ENCODE measurements at regions not wholly inside any gene's neighbourhood (a gene's known extent, or its start where the extent isn't known, plus 50 kb on each side); places are given as distances from the start of the nearest gene placed in this dataset.

GRCh38 chr3:152938974-152939636, 104.2 kb downstream of the P2RY1 start:
- intact Hi-C loops (cut with micrococcal nuclease): no loop called here
- Histone ChIP-seq H3K27ac (replicated peaks) (no peak overlapping the region), H3K27me3 (ENCODE audit: low read depth) (no peaks in the 10 kb centered on the region), H3K4me3 (no peak overlapping the region), H3K9me3 (replicated peaks) (no peaks in the 10 kb centered on the region), H3K4me1 (peaks cover 5% of the 10 kb centered on the region), H3K36me3 (no peaks in the 10 kb centered on the region)
- no peak for TF ChIP-seq CTCF (IDR thresholded peaks at IDR 0.05; ENCODE audit: borderline replicate concordance)
- no peak for DNase-seq

GRCh38 chr3:152941859-152942258, 106.9 kb downstream of the P2RY1 start:
- H3K27me3 ChIP-seq (ENCODE audit: low read depth): no peaks in the 10 kb centered on the region
- no peak overlapping the region for H3K27ac ChIP-seq (replicated peaks)
- DNase-seq: no peak
- H3K4me3 ChIP-seq: no peak overlapping the region
- intact Hi-C loops (cut with micrococcal nuclease): no loop called here
- no peaks in the 10 kb centered on the region for H3K9me3 ChIP-seq (replicated peaks)
- H3K36me3 ChIP-seq: no peaks in the 10 kb centered on the region
- H3K4me1 ChIP-seq: peaks cover 5% of the 10 kb centered on the region
- no peak for TF ChIP-seq CTCF (IDR thresholded peaks at IDR 0.05; ENCODE audit: borderline replicate concordance)

- Histone ChIP-seq H3K36me3 (no peaks in the 10 kb centered on the region), H3K27me3 (ENCODE audit: low read depth) (no peaks in the 10 kb centered on the region), H3K4me1 (peaks cover 5% of the 10 kb centered on the region), H3K4me3 (no peak overlapping the region), H3K9me3 (replicated peaks) (no peaks in the 10 kb centered on the region), H3K27ac (replicated peaks) (no peak overlapping the region)
- intact Hi-C loops (cut with micrococcal nuclease): no loop called here
- no peak for DNase-seq
- no peak for TF ChIP-seq CTCF (IDR thresholded peaks at IDR 0.05; ENCODE audit: borderline replicate concordance)
Measured at GRCh38 chr3:152942366-152942765, 107.4 kb downstream of the P2RY1 start.

GRCh38 chr3:152943645-152944044, 108.7 kb downstream of the P2RY1 start:
- Histone ChIP-seq H3K4me3 (no peak overlapping the region), H3K9me3 (replicated peaks) (no peaks in the 10 kb centered on the region), H3K27me3 (ENCODE audit: low read depth) (no peaks in the 10 kb centered on the region), H3K4me1 (peaks cover 5% of the 10 kb centered on the region), H3K27ac (replicated peaks) (no peak overlapping the region), H3K36me3 (no peaks in the 10 kb centered on the region)
- intact Hi-C loops (cut with micrococcal nuclease): no loop called here
- TF ChIP-seq CTCF (IDR thresholded peaks at IDR 0.05; ENCODE audit: borderline replicate concordance): no peak
- no peak for DNase-seq

GRCh38 chr3:152944671-152945070, 109.7 kb downstream of the P2RY1 start:
- Histone ChIP-seq H3K4me1 (peaks cover 5% of the 10 kb centered on the region), H3K27me3 (ENCODE audit: low read depth) (no peaks in the 10 kb centered on the region), H3K27ac (replicated peaks) (no peak overlapping the region), H3K9me3 (replicated peaks) (no peaks in the 10 kb centered on the region), H3K4me3 (no peak overlapping the region), H3K36me3 (no peaks in the 10 kb centered on the region)
- no peak for DNase-seq
- intact Hi-C loops (cut with micrococcal nuclease): no loop called here
- TF ChIP-seq CTCF (IDR thresholded peaks at IDR 0.05; ENCODE audit: borderline replicate concordance): no peak

Measured in left ventricle myocardium inferior (tissue), 1 donor.